RWPE2 (cell line): ENCODE measurements at regions not wholly inside any gene's neighbourhood (a gene's known extent, or its start where the extent isn't known, plus 50 kb on each side); places are given as distances from the start of the nearest gene placed in this dataset.

ENCODE experiments used
- ATAC-seq: fragments of 200-7000 bp; cut with Tn5 transposase; 3 replicates; pipeline ENCODE4 v1.9.1; 2021; ENCODE audit warnings: low read depth
- DNase-seq: peaks from one replicate; pipeline ENCODE4 v3.0.0-alpha.2; 2020; ENCODE audit warnings: low spot score
- H3K27ac ChIP-seq: fragments of 450-650 bp; 2 replicates; pipeline ENCODE4 v1.5.1; 2017; ENCODE audit warnings: mild to moderate bottlenecking; ENCODE audit not compliant: poor library complexity, severe bottlenecking
- H3K27me3 ChIP-seq: fragments of 250-450 bp; sonication (Bioruptor Pico); 2 replicates; pipeline ENCODE4 v1.5.1; 2021; ENCODE audit warnings: mild to moderate bottlenecking, moderate library complexity; ENCODE audit not compliant: insufficient read depth, poor library complexity, severe bottlenecking
- H3K36me3 ChIP-seq: fragments of 250-450 bp; sonication (Bioruptor Pico); 2 replicates; pipeline ENCODE4 v1.5.1; 2020; ENCODE audit warnings: low read depth, mild to moderate bottlenecking, moderate library complexity
- H3K4me1 ChIP-seq: fragments of 250-450 bp; sonication (Bioruptor Pico); 2 replicates; pipeline ENCODE4 v1.5.1; 2021; ENCODE audit warnings: mild to moderate bottlenecking, moderate library complexity; ENCODE audit not compliant: insufficient read depth, poor library complexity, severe bottlenecking
- H3K4me3 ChIP-seq: fragments of 250-450 bp; sonication (Bioruptor Pico); 2 replicates; pipeline ENCODE4 v1.5.1; 2021; ENCODE audit warnings: mild to moderate bottlenecking, moderate library complexity; ENCODE audit not compliant: severe bottlenecking
- H3K9me3 ChIP-seq: fragments of 250-450 bp; sonication (Bioruptor Pico); 2 replicates; pipeline ENCODE4 v1.5.1; 2021; ENCODE audit warnings: mild to moderate bottlenecking, moderate library complexity; ENCODE audit not compliant: severe bottlenecking
- TF ChIP-seq, protein P1 (sequence below): fragments of 450-650 bp; IDR thresholded peaks from one replicate; pipeline ENCODE4 v1.5.1; 2017; ENCODE audit warnings: mild to moderate bottlenecking, moderate library complexity; ENCODE audit not compliant: poor library complexity, severe bottlenecking

DNA sequence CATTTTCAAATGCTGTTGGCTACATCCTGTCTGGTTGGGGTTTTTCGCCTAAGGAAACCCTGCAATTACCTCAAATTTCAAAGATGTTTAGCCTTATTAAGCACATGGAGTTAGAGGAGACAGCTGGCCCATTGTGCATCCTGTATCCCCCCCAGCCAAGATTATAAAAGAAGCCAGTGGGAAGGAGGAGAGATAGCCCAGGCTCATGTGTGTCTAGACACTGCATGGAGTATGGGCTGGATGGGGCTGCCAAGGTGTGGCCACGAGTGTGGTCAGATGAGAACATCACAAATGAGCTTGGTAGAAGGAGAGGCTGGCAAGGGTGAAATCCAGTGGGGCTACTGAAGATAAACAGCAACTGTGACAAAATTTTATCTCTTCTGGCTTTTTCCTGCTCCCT, 270.0 kb upstream of the TBC1D5 start:
- H3K4me1 ChIP-seq: no peaks in the 10 kb centered on the region
- no peaks in the 10 kb centered on the region for H3K9me3 ChIP-seq
- H3K4me3 ChIP-seq: no peak overlapping the region
- no peak for ATAC-seq
- TF ChIP-seq, protein P1, sequence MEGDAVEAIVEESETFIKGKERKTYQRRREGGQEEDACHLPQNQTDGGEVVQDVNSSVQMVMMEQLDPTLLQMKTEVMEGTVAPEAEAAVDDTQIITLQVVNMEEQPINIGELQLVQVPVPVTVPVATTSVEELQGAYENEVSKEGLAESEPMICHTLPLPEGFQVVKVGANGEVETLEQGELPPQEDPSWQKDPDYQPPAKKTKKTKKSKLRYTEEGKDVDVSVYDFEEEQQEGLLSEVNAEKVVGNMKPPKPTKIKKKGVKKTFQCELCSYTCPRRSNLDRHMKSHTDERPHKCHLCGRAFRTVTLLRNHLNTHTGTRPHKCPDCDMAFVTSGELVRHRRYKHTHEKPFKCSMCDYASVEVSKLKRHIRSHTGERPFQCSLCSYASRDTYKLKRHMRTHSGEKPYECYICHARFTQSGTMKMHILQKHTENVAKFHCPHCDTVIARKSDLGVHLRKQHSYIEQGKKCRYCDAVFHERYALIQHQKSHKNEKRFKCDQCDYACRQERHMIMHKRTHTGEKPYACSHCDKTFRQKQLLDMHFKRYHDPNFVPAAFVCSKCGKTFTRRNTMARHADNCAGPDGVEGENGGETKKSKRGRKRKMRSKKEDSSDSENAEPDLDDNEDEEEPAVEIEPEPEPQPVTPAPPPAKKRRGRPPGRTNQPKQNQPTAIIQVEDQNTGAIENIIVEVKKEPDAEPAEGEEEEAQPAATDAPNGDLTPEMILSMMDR: no peak
- no peaks in the 10 kb centered on the region for H3K27me3 ChIP-seq
- no peaks in the 10 kb centered on the region for H3K36me3 ChIP-seq
- DNase-seq: no peak
- H3K27ac ChIP-seq: no peak overlapping the region

GRCh38 chr3:18011387-18011786, 269.0 kb upstream of the TBC1D5 start:
- TF ChIP-seq, protein P1: no peak
- Histone ChIP-seq H3K27me3 (no peaks in the 10 kb centered on the region), H3K27ac (no peak overlapping the region), H3K9me3 (no peaks in the 10 kb centered on the region), H3K4me1 (no peaks in the 10 kb centered on the region), H3K4me3 (no peak overlapping the region), H3K36me3 (no peaks in the 10 kb centered on the region)
- DNase-seq (no peak), ATAC-seq (no peak)

DNA sequence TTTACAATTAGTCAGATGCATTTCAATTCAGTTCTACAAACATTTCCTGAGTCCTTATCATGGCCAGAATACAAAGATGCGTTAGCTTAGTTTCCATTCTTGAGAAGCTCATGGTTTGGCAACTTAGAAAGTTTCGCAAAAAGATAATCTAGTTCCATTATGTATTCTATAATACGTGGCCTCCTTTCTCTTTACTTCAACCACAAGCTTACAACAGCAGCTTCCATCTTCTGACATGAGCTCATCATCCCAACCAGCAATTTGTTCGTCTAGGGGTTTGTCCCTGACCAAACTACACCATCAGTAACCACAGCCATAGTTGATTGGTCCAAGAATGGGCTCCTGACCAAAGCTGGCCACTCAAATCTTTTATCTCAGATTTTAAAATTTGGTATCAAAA, 267.6 kb upstream of the TBC1D5 start:
- ATAC-seq (no peak), DNase-seq (no peak)
- H3K27me3 ChIP-seq: no peaks in the 10 kb centered on the region
- H3K9me3 ChIP-seq: no peaks in the 10 kb centered on the region
- H3K36me3 ChIP-seq: no peaks in the 10 kb centered on the region
- H3K4me1 ChIP-seq: no peaks in the 10 kb centered on the region
- TF ChIP-seq, protein P1: no peak
- H3K27ac ChIP-seq: no peak overlapping the region
- H3K4me3 ChIP-seq: no peak overlapping the region

DNA sequence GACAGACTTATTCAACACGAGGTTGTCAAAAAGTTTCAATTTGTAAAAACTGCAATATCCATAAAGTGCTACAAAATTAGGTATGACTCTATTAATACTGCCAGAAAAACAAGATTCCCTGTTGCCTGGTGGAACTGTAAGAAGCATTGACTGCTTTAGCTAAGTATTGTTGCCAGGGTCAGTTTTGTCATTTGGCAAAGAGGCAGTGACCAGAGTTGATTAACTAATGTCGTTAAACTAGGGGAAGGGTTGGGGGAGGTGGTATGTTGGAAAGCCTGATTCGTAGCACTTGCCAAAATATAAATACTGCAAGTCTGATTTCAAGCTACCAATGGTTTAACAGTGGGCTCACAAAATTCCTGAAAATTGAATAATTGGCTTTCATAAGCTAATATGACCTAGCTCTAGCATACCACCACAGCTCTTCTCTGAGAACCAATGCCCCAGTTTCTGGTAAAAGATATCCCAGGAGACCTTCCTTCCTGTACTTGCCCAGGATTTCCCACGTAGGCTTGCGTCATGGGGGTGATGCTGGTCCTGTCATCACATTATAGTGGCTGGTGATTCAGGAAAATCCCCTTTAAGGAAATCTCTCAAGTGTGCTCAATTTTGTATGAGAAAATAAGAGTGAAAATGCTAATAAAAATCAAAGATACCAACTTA, 266.4 kb upstream of the TBC1D5 start:
- no peak for DNase-seq
- no peaks in the 10 kb centered on the region for H3K4me1 ChIP-seq

GRCh38 chr3:18007980-18008379, 265.5 kb upstream of the TBC1D5 start:
- H3K27me3 ChIP-seq: no peaks in the 10 kb centered on the region
- no peak for ATAC-seq
- no peak overlapping the region for H3K27ac ChIP-seq
- no peaks in the 10 kb centered on the region for H3K4me1 ChIP-seq
- DNase-seq: no peak
- H3K4me3 ChIP-seq: no peak overlapping the region
- H3K36me3 ChIP-seq: no peaks in the 10 kb centered on the region
- TF ChIP-seq, protein P1: no peak
- H3K9me3 ChIP-seq: no peaks in the 10 kb centered on the region

More for the DNA sequence above, 266.4 kb upstream of the TBC1D5 start:
- Histone ChIP-seq H3K9me3 (no peaks in the 10 kb centered on the region), H3K27me3 (no peaks in the 10 kb centered on the region), H3K36me3 (no peaks in the 10 kb centered on the region), H3K4me3 (no peak overlapping the region), H3K27ac (no peak overlapping the region)
- TF ChIP-seq, protein P1: no peak
- ATAC-seq: no peak
